Renal pelvis (tissue), 1 donor: ENCODE measurements at regions not wholly inside any gene's neighbourhood (a gene's known extent, or its start where the extent isn't known, plus 50 kb on each side); places are given as distances from the start of the nearest gene placed in this dataset.
"Not testable (repeated sequence)": the region's sequence is repeated elsewhere in the genome, so short reads cannot be mapped to it uniquely, and the experiment has no call there.

ENCODE experiments used
- DNase-seq: peaks from one replicate; pipeline ENCODE4 v3.0.0-alpha.2; 2013

GRCh38 chr5:38607396-38607795 lies 51.0 kb upstream of the LIFR start:
- no peak for DNase-seq

GRCh38 chr5:38607930-38608564 lies 51.6 kb upstream of the LIFR start:
- DNase-seq = no peak

DNA sequence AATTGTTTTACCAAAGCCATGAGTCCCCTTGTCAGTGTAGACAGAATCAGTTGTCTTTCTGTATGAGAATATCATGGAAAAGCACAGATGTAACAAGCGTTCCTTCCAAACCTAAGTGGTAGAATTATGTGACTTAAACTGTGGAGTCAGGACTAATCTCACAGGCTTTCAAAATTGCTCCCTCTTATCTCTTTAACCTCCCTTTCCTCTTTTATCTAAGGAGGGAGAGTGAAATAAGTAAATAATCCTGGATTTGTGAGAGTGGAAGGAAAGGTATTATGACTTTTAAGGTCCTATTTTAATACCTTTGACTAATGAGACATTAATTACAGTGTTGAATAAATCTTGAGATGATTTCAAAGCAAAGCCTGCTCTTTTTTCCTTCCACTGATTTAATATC lies 52.4 kb upstream of the LIFR start:
- DNase-seq = no peak

- no peak for DNase-seq
Measured at GRCh38 chr5:38612851-38613250, 56.4 kb upstream of the LIFR start.

DNA sequence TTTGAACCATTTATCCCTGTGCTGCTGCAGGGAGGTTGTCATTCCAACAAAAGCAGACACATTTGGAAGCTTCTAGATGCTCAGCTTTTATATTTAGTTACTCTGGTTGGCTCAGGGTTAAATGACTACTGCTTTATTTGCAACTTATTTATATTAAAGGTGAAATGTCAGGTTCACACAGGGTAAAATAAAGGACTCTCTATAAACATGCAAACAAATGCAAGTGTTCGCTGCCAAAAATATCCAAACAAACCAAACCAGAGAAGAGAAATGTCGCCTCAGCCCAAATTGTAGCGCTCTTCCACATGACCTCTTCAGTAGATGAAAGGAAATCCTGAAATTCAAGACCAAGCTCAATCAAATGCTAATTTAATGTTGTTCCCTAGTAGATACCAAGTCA lies 57.0 kb upstream of the LIFR start:
- DNase-seq = no peak

- DNase-seq = peak; percentile 52
Measured at GRCh38 chr5:38613992-38614836, 57.8 kb upstream of the LIFR start.

DNA sequence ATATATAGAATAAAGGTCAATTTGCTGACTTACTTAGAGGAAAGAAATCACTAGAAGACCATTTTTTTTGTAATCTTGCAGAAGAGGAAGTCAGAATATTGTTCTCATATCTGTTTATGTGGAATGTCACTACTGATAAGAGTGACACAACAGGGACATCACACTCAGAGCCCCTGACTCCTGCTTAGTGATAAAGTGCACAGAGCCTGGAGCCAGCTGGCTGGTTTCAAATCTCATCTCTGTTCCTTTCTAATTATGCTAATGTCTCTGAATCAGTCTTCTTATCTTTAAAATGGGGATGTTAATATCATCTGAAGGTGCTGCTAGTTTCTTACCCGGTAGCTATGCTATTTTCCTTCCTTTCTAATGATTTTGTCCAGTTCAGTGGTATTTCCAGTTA lies 58.6 kb upstream of the LIFR start:
- DNase-seq = no peak

DNA sequence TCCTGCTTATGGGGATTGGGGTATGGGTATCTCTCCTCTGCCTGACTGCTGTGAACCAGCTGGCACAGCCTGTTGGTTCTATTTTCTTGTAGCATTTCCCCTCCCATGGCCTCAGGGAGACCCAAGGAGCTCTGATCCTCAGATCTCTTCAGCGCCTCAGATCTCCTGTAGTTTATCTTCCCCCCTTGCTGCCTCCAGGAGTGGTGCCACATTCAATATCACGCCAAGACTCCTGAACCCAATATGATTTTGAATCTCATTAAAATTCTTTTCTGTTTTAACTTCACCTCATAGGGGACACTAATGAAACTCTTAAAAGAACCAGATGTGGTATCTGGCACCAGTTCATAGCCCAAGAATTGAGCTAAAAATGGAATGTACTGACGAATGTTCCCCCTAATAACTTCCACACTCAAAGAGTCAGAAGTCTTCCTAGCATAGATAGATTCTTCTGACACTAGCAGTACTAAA lies 59.6 kb upstream of the LIFR start:
- DNase-seq = no peak

DNA sequence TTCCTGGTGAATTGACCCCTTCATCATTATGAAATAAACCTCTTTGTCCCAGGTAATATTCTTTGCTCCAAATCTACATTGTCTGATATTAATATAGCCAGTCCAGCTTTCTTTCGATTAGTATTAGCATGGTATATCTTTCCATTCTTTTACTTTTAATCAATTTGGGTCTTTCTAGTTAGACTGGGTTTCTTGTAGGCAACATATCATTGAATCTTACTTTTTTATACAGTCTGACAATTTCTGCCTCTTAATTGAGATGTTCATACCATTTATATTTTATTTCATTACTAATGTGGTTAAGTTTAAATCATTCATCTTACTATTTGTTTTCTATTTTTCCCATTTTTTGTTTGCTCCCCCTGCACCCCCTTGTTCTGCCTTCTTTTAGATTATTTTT lies 61.7 kb upstream of the LIFR start:
- DNase-seq = no peak

GRCh38 chr5:38621331-38621730 lies 64.9 kb upstream of the LIFR start:
- DNase-seq = no peak

- no peak for DNase-seq
Measured at GRCh38 chr5:38621840-38622437, 65.5 kb upstream of the LIFR start.

- no peak for DNase-seq
Measured at GRCh38 chr5:38622723-38623129, 66.3 kb upstream of the LIFR start.

DNA sequence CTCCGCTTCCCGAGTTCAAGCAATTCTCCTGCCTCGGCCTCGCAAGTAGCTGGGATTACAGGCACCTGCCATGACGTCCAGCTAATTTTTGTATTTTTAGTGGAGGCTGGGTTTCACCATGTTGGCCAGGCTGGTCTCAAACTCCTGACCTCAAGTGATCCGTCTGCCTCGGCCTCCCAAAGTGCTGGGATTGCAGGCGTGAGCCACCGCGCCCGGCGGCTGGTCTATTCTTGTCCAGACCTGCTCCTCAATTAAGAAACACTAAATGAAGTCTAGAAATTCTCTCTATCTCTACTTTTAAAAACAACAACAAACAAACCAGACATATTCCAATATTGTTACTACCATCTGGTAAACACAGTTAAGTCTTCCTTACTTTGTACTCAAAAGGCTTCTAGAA lies 68.1 kb upstream of the LIFR start:
- not testable (repeated sequence) for DNase-seq

GRCh38 chr5:38631376-38631775 lies 74.9 kb upstream of the LIFR start:
- DNase-seq = not testable (repeated sequence)

DNA sequence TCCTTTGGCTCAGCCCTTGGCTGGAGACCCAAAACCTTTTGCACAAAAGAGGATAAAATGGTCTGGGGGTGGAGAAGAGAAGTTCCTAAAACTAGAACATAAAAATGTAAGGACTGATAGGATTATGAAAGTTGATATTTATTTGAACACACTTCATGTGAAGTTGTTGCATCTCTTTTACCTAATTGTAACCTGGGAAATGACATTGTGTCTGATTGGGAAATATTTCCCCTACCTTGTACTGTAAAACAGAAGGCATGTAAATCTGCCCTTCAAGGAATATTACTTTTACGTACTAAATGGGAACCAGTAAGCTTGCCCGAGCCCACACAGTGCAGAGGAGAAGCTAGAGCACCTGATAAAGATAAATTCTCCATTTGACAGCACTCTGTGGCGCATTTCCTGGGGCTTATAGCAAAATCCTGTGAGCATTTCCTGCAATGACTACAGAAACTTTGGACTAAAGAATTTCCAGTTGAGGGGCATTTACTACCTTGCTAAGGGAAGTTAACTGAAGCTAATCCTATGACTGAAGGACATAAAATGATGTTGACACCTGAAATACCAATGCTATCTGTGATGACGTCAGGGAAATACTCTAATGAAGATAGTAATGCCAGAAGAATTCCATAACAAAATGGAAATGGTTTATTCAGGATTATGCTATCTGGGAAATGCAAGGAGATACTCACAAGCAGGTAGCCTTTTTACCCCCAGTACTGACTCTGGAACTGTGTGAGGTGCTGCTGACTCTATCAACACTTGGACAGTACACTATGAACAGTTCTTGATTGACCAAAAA lies 78.3 kb upstream of the LIFR start:
- no peak for DNase-seq

GRCh38 chr5:38636626-38637025 lies 80.2 kb upstream of the LIFR start:
- DNase-seq = no peak

- DNase-seq = no peak
Measured at GRCh38 chr5:38638656-38639055, 82.2 kb upstream of the LIFR start.

DNA sequence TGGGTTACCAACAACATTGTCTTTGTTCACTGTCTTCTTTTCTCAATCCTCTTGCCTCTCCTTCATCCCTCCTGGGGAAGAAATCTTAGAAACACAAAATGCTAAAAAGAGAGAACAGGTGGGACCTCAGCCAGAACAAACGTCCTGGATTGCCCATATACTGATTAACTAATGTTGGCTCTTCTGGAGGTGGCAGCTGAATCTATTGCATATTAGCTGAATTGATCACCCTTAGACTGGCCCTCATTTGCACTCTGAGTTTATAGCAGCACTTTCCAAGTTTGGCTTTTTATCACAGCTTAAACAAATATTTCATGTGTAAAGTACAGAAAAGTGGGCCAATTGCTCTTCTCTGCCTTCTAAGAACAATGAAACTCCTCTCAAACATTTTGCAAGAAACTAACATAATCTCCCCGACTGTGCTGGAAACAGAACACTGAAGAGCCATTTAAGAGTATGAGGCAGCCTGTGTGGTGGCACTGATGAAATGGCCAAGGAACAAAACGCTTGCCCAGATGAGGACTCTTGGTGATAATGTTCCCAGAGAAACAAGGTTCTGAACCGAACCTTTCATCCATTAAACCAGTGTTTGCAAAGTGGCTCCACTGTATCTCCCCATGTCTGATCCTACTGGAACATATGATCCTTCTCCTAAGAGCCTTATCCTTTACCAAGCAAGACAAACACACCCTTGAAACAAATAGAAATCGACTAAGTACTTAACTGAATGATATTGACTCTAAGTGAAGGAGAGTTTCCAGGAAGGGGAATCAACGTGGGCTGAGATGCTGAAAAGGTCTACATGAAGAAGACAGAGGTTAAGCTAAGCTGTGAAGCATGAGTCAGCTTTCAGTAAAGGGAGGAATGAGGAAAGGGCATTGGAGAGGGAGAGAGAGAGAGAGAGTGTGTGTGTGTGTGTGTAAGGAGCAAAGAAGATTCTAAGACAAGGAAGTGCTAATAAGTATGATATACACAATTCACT lies 83.2 kb upstream of the LIFR start:
- DNase-seq = no peak

DNA sequence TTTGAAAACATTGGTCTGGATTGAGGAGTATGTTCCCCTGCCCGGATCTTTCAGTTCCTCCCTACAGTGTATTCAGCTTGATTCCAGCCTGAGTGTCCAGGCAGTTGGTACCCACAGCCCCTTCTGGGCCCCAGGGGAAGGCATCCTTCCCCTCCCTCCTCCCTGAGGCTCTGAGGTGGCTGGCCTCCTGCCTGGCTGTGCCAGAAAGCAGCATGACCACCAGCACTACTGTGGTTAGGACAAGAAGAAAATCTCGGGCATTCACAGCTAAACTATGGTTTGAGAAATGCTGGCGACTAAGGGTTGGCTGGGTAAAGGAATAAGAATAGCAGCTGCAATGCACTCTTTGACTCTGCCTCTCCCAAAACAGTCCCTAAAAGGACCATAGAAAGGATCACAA lies 84.6 kb upstream of the LIFR start:
- DNase-seq = no peak

DNA sequence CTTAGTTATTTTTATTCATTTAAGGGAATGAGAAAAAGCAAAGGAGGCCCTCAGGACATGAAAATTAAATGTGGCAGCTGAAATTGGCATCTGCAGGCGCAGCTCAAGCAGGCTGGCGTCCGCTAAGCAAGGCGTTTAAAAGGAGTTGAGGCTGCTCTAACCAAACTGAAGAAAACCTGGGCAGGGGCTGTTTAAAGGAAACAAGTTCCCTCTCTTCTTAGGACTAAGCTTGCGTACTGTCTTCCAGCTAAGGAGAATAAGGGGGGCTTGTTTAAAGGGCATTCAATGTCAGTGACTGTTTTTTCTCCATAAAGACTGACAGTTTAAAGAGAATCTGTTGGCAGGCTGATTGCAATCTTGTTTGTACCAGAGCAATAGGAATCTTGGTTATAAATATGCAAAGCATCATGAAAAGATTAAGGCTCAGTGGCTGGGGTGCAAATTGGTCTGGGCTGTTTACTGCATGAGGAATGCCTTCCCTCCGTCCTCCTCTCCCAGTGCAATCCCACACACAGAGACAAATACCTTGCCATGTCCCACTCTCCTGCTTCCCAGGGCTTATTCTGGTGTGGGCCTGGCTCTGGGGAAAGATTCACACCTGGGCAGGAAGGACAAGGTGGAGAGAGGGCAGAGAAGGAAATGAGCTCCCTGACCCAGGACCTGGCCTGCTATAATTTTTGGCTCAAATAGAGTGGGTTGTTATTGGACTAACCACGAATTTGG lies 85.9 kb upstream of the LIFR start:
- DNase-seq = no peak
